H9 (cell line): ENCODE measurements at regions not wholly inside any gene's neighbourhood (a gene's known extent, or its start where the extent isn't known, plus 50 kb on each side); places are given as distances from the start of the nearest gene placed in this dataset.

Source experiments
- DNase-seq: peaks from one replicate; pipeline ENCODE4 v3.0.0-alpha.2; 2017
- H2AFZ ChIP-seq: one replicate; pipeline ENCODE4 v1.6.1; 2013; ENCODE audit warnings: mild to moderate bottlenecking, low read length, control low read depth, moderate library complexity
- H2AK5ac ChIP-seq: 2 replicates; pipeline ENCODE4 v1.6.1; 2013; ENCODE audit warnings: low read length, control low read depth, mixed read lengths; ENCODE audit not compliant: insufficient read length
- H2BK120ac ChIP-seq: one replicate; pipeline ENCODE4 v1.6.1; 2013; ENCODE audit warnings: low read depth, mild to moderate bottlenecking, low read length, control low read depth, inconsistent platforms; ENCODE audit not compliant: poor library complexity, severe bottlenecking
- H2BK12ac ChIP-seq: 2 replicates; pipeline ENCODE4 v1.6.1; 2013; ENCODE audit warnings: low read length, control low read depth, mixed read lengths, low read depth; ENCODE audit not compliant: insufficient read length
- H2BK15ac ChIP-seq: 2 replicates; pipeline ENCODE4 v1.6.1; 2013; ENCODE audit warnings: low read depth, low read length, control low read depth
- H2BK20ac ChIP-seq: one replicate; pipeline ENCODE4 v1.6.1; 2013; ENCODE audit warnings: low read depth, mild to moderate bottlenecking, low read length, control low read depth, inconsistent platforms; ENCODE audit not compliant: poor library complexity, severe bottlenecking
- H2BK5ac ChIP-seq: 2 replicates; pipeline ENCODE4 v1.6.1; 2013; ENCODE audit warnings: low read length, control low read depth, mixed read lengths; ENCODE audit not compliant: insufficient read length
- H3K14ac ChIP-seq: 2 replicates; pipeline ENCODE4 v1.6.1; 2013; ENCODE audit warnings: low read length, control low read depth; ENCODE audit not compliant: insufficient read depth
- H3K18ac ChIP-seq: 2 replicates; pipeline ENCODE4 v1.6.1; 2013; ENCODE audit warnings: low read depth, mild to moderate bottlenecking, mixed read lengths, low read length, control low read depth; ENCODE audit not compliant: insufficient read length
- H3K23ac ChIP-seq: 2 replicates; pipeline ENCODE4 v1.6.1; 2013; ENCODE audit warnings: low read length, control low read depth, mixed read lengths, low read depth; ENCODE audit not compliant: insufficient read length
- H3K23me2 ChIP-seq: 2 replicates; pipeline ENCODE4 v1.6.1; 2013; ENCODE audit warnings: low read depth, mild to moderate bottlenecking, mixed read lengths, low read length, control low read depth; ENCODE audit not compliant: insufficient read length, poor library complexity, severe bottlenecking
- H3K27ac ChIP-seq: 2 replicates; pipeline ENCODE4 v1.5.1; 2013; ENCODE audit warnings: low read length, control low read depth, mixed read lengths, low read depth; ENCODE audit not compliant: insufficient read length
- H3K27me3 ChIP-seq: 2 replicates; pipeline ENCODE4 v1.6.1; 2013; ENCODE audit warnings: low read length, control low read depth, inconsistent platforms; ENCODE audit not compliant: insufficient read depth
- H3K4ac ChIP-seq: 2 replicates; pipeline ENCODE4 v1.6.1; 2013; ENCODE audit warnings: low read depth, mild to moderate bottlenecking, control low read depth, inconsistent platforms, low read length, moderate library complexity
- H3K4me1 ChIP-seq: 2 replicates; pipeline ENCODE4 v1.6.1; 2013; ENCODE audit warnings: low read length, control low read depth, inconsistent platforms; ENCODE audit not compliant: insufficient read depth
- H3K4me2 ChIP-seq: 2 replicates; pipeline ENCODE4 v1.6.1; 2013; ENCODE audit warnings: low read length, control low read depth, mixed read lengths; ENCODE audit not compliant: insufficient read length, insufficient read depth
- H3K56ac ChIP-seq: 2 replicates; pipeline ENCODE4 v1.6.1; 2013; ENCODE audit warnings: low read depth, mild to moderate bottlenecking, mixed read lengths, low read length, control low read depth; ENCODE audit not compliant: insufficient read length
- H3K79me1 ChIP-seq: 2 replicates; pipeline ENCODE4 v1.6.1; 2013; ENCODE audit warnings: low read depth, mild to moderate bottlenecking, moderate library complexity, low read length, control low read depth, inconsistent platforms; ENCODE audit not compliant: insufficient read depth, poor library complexity, severe bottlenecking
- H3K79me2 ChIP-seq: 2 replicates; pipeline ENCODE4 v1.6.1; 2013; ENCODE audit warnings: low read length, control low read depth, inconsistent platforms; ENCODE audit not compliant: insufficient read depth
- H3K9ac ChIP-seq: 2 replicates; pipeline ENCODE4 v1.6.1; 2013; ENCODE audit warnings: low read length, control low read depth, mixed read lengths; ENCODE audit not compliant: insufficient read length; ENCODE audit errors: extremely low read depth
- H3K9me3 ChIP-seq: one replicate; pipeline ENCODE4 v1.6.1; 2013; ENCODE audit warnings: low read depth, low read length, inconsistent platforms; ENCODE audit not compliant: control insufficient read depth
- H3T11ph ChIP-seq: one replicate; pipeline ENCODE4 v1.6.1; 2013; ENCODE audit warnings: mild to moderate bottlenecking, low read length, control low read depth, inconsistent platforms
- H4K20me1 ChIP-seq: one replicate; pipeline ENCODE4 v1.6.1; 2013; ENCODE audit not compliant: control insufficient read depth, insufficient read length, insufficient read depth
- H4K5ac ChIP-seq: 2 replicates; pipeline ENCODE4 v1.6.1; 2013; ENCODE audit warnings: low read depth, mild to moderate bottlenecking, mixed read lengths, low read length, control low read depth; ENCODE audit not compliant: insufficient read length
- H4K8ac ChIP-seq: replicated peaks from 2 replicates; pipeline ENCODE4 v1.6.1; 2013; ENCODE audit warnings: low read length, control low read depth, mixed read lengths, low read depth; ENCODE audit not compliant: insufficient read length
- H4K91ac ChIP-seq: 2 replicates; pipeline ENCODE4 v1.6.1; 2013; ENCODE audit warnings: low read depth, mild to moderate bottlenecking, moderate library complexity, mixed read lengths, low read length, control low read depth; ENCODE audit not compliant: insufficient read length
- H3K27ac Mint-ChIP-seq, 3 experiments: 2 replicates in 2 of 3; 3 replicates in 1 of 3; pipeline ENCODE4 v1.8.0; 2020 to 2021; ENCODE audit warnings: mixed read lengths in 3 of 3, mild to moderate bottlenecking in 1 of 3, moderate library complexity in 1 of 3
- H3K27me3 Mint-ChIP-seq: 2 replicates; pipeline ENCODE4 v1.8.0; 2021; ENCODE audit warnings: low read depth, mild to moderate bottlenecking, moderate library complexity, mixed read lengths
- H3K36me3 Mint-ChIP-seq, 3 experiments: 2 replicates in 2 of 3; 3 replicates in 1 of 3; pipeline ENCODE4 v1.8.0; 2020 to 2021; ENCODE audit warnings: low read depth in 3 of 3, mixed read lengths in 3 of 3; ENCODE audit not compliant: insufficient read depth in 1 of 3
- H3K4me1 Mint-ChIP-seq, 2 experiments: 2 replicates each; pipeline ENCODE4 v1.8.0; 2020; ENCODE audit warnings: mixed read lengths in 2 of 2
- H3K4me3 Mint-ChIP-seq, 2 experiments: 2 replicates in 1 of 2; 3 replicates in 1 of 2; pipeline ENCODE4 v1.8.0; 2020 to 2021; ENCODE audit warnings: mild to moderate bottlenecking in 2 of 2, mixed read lengths in 2 of 2, moderate library complexity in 1 of 2
- H3K9me3 Mint-ChIP-seq, 2 experiments: 2 replicates in 1 of 2; 3 replicates in 1 of 2; pipeline ENCODE4 v1.8.0; 2020; ENCODE audit warnings: mild to moderate bottlenecking in 2 of 2, mixed read lengths in 2 of 2, moderate library complexity in 1 of 2
- CTCF ChIP-seq: fragments of 200-600 bp; sonication (generic); conservative IDR thresholded peaks from 3 replicates; pipeline ENCODE4 v1.8.0; 2021; ENCODE audit warnings: antibody characterized with exemption, mild to moderate bottlenecking
- WGBS: extraction: QIAGEN DNeasy Blood & Tissue Kit; methylation state at CpG from one replicate; pipeline ENCODE4 v1.1.7; 2013; ENCODE audit warnings: missing lambda C conversion rate, low lambda C conversion rate, mixed read lengths; ENCODE audit not compliant: insufficient read length; ENCODE audit errors: extremely low coverage; 5-methylcytosine and 5-hydroxymethylcytosine counted together

GRCh38 chr13:110808138-110808537 lies 94.6 kb downstream of the ING1 start:
- H4K8ac ChIP-seq = no peak overlapping the region
- H3K79me2 ChIP-seq = no peaks in the 10 kb centered on the region
- H4K5ac ChIP-seq = no peak overlapping the region

More at GRCh38 chr13:110808138-110808537, 94.6 kb downstream of the ING1 start:
- Mint-ChIP-seq H3K27me3 (peaks cover 19% of the 10 kb centered on the region), H3K4me3 (no peak overlapping the region), H3K4me1 (peaks cover 36 to 42% of the 10 kb centered on the region in 2 experiments), H3K9me3 (no peaks in the 10 kb centered on the region; a peak in 1 of 5 replicates), H3K36me3 (peaks cover 0 to 2% (median 0%) of the 10 kb centered on the region in 3 experiments; a peak in 2 of 7 replicates), H3K27ac (no peak overlapping the region)
- Histone ChIP-seq H3K56ac (no peak overlapping the region), H3K18ac (no peak overlapping the region), H2BK12ac (no peak overlapping the region), H4K91ac (no peak overlapping the region), H2AK5ac (no peak overlapping the region), H3K23me2 (no peaks in the 10 kb centered on the region), H3K27ac (no peak overlapping the region), H2BK120ac (no peak overlapping the region), H3K14ac (no peak overlapping the region), H2BK20ac (no peak overlapping the region), H3K9ac (no peak overlapping the region), H2BK5ac (no peak overlapping the region), H3T11ph (no peak overlapping the region), H3K79me1 (no peaks in the 10 kb centered on the region), H3K4me2 (no peak overlapping the region), H3K4ac (no peak overlapping the region), H3K23ac (no peak overlapping the region), H3K4me1 (peaks cover 11% of the 10 kb centered on the region), H2BK15ac (no peak overlapping the region), H3K27me3 (no peaks in the 10 kb centered on the region), H3K9me3 (no peaks in the 10 kb centered on the region), H4K20me1 (no peaks in the 10 kb centered on the region), H2AFZ (no peak overlapping the region)
- WGBS = no CpG with 5 or more reads among the region's 4 CpGs
- DNase-seq = no peak
- no peak for TF ChIP-seq CTCF
